ENCODE measurements at regions not wholly inside any gene's neighbourhood (a gene's known extent, or its start where the extent isn't known, plus 50 kb on each side); places are given as distances from the start of the nearest gene placed in this dataset.

DNA sequence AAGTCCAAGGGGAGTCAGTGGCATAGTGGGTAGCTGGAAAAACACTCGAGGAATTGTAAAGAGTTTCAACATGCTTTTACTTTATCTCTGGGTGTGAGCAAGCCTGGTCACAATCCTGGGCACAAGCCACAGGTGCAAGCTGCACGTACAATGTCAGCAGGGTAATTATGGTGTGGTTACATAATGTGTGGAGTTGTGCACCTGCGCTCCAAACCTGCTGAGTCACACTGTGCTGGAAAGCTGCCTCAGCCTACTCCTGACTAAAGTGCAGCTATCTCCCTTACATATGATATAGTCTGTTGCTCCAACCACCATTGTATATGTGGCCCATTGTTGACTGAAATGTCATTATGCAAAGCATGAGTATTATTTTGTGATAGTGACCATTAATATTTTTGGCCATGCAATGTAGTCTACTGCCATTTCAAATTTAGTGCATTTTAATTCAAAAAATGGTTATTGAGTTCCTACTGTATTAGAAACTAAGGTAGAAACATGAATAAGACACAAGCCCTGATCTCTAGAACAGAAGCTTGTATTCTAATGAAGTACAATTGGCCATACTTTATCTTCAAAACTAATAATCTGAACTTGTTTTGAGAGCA is 160.9 kb upstream of the SLC30A5 start (continued):
- TF ChIP-seq, protein P1, sequence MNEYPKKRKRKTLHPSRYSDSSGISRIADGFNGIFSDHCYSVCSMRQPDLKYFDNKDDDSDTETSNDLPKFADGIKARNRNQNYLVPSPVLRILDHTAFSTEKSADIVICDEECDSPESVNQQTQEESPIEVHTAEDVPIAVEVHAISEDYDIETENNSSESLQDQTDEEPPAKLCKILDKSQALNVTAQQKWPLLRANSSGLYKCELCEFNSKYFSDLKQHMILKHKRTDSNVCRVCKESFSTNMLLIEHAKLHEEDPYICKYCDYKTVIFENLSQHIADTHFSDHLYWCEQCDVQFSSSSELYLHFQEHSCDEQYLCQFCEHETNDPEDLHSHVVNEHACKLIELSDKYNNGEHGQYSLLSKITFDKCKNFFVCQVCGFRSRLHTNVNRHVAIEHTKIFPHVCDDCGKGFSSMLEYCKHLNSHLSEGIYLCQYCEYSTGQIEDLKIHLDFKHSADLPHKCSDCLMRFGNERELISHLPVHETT (tag by site-specific recombination; IDR thresholded peaks at IDR 0.05) = no peak
- TF ChIP-seq ZNF514 (tag by site-specific recombination; IDR thresholded peaks at IDR 0.05) (no peak), ZNF571 (tag by site-specific recombination; IDR thresholded peaks at IDR 0.05) (no peak), ZNF114 (tag by site-specific recombination; IDR thresholded peaks at IDR 0.05) (no peak), ZNF19 (tag by site-specific recombination; IDR thresholded peaks at IDR 0.05; ENCODE audit: low read depth) (no peak), ZNF10 (tag by site-specific recombination; IDR thresholded peaks at IDR 0.05) (no peak), ZNF626 (tag by site-specific recombination; IDR thresholded peaks at IDR 0.05) (peak; percentile 100), ZSCAN16 (tag by site-specific recombination; IDR thresholded peaks at IDR 0.05) (no peak), IKZF3 (tag by site-specific recombination; IDR thresholded peaks at IDR 0.05) (no peak), ZNF324 (tag by site-specific recombination; IDR thresholded peaks at IDR 0.05) (no peak), ZNF548 (tag by site-specific recombination; IDR thresholded peaks at IDR 0.05) (no peak), OVOL3 (tag by site-specific recombination; IDR thresholded peaks at IDR 0.05) (no peak), ZNF350 (tag by site-specific recombination; IDR thresholded peaks at IDR 0.05) (peak; percentile 67; the same call in 1 of the 2 replicates), ZNF433 (tag by site-specific recombination; IDR thresholded peaks at IDR 0.05; ENCODE audit: low read depth) (no peak), ZNF133 (tag by site-specific recombination; IDR thresholded peaks at IDR 0.05) (0 out of 2 replicates have a peak, but pooled peaks have one; percentile 24), ZNF223 (tag by site-specific recombination; IDR thresholded peaks at IDR 0.05) (no peak), SP3 (tag by site-specific recombination; IDR thresholded peaks at IDR 0.05) (no peak), BCL11A (tag by site-specific recombination; IDR thresholded peaks at IDR 0.05; ENCODE audit: low read depth) (no peak), KLF16 (tag by site-specific recombination; IDR thresholded peaks at IDR 0.05) (no peak), ZNF792 (tag by site-specific recombination; IDR thresholded peaks at IDR 0.05) (no peak), ZNF175 (tag by site-specific recombination; IDR thresholded peaks at IDR 0.05) (no peak)
- TF ChIP-seq, protein P2, sequence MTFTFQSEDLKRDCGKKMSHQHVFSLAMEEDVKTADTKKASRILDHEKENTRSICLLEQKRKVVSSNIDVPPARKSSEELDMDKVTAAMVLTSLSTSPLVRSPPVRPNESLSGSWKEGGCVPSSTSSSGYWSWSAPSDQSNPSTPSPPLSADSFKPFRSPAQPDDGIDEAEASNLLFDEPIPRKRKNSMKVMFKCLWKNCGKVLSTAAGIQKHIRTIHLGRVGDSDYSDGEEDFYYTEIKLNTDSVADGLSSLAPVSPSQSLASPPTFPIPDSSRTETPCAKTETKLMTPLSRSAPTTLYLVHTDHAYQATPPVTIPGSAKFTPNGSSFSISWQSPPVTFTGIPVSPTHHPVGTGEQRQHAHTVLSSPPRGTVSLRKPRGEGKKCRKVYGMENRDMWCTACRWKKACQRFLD (tag by site-specific recombination; IDR thresholded peaks at IDR 0.05) = no peak
- TF ChIP-seq, protein P3, sequence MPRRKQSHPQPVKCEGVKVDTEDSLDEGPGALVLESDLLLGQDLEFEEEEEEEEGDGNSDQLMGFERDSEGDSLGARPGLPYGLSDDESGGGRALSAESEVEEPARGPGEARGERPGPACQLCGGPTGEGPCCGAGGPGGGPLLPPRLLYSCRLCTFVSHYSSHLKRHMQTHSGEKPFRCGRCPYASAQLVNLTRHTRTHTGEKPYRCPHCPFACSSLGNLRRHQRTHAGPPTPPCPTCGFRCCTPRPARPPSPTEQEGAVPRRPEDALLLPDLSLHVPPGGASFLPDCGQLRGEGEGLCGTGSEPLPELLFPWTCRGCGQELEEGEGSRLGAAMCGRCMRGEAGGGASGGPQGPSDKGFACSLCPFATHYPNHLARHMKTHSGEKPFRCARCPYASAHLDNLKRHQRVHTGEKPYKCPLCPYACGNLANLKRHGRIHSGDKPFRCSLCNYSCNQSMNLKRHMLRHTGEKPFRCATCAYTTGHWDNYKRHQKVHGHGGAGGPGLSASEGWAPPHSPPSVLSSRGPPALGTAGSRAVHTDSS (tag by site-specific recombination; IDR thresholded peaks at IDR 0.05) = peak; percentile 40
- TF ChIP-seq, protein P4, sequence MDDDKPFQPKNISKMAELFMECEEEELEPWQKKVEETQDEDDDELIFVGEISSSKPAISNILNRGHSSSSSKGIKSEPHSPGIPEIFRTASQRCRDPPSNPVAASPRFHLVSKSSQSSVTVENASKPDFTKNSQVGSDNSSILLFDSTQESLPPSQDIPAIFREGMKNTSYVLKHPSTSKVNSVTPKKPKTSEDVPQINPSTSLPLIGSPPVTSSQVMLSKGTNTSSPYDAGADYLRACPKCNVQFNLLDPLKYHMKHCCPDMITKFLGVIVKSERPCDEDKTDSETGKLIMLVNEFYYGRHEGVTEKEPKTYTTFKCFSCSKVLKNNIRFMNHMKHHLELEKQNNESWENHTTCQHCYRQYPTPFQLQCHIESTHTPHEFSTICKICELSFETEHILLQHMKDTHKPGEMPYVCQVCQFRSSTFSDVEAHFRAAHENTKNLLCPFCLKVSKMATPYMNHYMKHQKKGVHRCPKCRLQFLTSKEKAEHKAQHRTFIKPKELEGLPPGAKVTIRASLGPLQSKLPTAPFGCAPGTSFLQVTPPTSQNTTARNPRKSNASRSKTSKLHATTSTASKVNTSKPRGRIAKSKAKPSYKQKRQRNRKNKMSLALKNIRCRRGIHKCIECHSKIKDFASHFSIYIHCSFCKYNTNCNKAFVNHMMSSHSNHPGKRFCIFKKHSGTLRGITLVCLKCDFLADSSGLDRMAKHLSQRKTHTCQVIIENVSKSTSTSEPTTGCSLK (tag by site-specific recombination; IDR thresholded peaks at IDR 0.05) = no peak
- TF ChIP-seq, protein P5, sequence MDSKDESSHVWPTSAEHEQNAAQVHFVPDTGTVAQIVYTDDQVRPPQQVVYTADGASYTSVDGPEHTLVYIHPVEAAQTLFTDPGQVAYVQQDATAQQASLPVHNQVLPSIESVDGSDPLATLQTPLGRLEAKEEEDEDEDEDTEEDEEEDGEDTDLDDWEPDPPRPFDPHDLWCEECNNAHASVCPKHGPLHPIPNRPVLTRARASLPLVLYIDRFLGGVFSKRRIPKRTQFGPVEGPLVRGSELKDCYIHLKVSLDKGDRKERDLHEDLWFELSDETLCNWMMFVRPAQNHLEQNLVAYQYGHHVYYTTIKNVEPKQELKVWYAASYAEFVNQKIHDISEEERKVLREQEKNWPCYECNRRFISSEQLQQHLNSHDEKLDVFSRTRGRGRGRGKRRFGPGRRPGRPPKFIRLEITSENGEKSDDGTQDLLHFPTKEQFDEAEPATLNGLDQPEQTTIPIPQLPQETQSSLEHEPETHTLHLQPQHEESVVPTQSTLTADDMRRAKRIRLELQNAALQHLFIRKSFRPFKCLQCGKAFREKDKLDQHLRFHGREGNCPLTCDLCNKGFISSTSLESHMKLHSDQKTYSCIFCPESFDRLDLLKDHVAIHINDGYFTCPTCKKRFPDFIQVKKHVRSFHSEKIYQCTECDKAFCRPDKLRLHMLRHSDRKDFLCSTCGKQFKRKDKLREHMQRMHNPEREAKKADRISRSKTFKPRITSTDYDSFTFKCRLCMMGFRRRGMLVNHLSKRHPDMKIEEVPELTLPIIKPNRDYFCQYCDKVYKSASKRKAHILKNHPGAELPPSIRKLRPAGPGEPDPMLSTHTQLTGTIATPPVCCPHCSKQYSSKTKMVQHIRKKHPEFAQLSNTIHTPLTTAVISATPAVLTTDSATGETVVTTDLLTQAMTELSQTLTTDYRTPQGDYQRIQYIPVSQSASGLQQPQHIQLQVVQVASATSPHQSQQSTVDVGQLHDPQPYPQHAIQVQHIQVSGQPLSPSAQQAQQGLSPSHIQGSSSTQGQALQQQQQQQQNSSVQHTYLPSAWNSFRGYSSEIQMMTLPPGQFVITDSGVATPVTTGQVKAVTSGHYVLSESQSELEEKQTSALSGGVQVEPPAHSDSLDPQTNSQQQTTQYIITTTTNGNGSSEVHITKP (tag by site-specific recombination; IDR thresholded peaks at IDR 0.05) = no peak
- TF ChIP-seq, protein P6, sequence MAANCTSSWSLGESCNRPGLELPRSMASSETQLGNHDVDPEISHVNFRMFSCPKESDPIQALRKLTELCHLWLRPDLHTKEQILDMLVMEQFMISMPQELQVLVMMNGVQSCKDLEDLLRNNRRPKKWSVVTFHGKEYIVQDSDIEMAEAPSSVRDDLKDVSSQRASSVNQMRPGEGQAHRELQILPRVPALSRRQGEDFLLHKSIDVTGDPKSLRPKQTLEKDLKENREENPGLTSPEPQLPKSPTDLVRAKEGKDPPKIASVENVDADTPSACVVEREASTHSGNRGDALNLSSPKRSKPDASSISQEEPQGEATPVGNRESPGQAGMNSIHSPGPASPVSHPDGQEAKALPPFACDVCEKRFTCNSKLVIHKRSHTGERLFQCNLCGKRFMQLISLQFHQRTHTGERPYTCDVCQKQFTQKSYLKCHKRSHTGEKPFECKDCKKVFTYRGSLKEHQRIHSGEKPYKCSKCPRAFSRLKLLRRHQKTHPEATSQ (tag by site-specific recombination; IDR thresholded peaks at IDR 0.05) = no peak
